CD4-positive, alpha-beta T cell (primary cell): ENCODE measurements at regions not wholly inside any gene's neighbourhood (a gene's known extent, or its start where the extent isn't known, plus 50 kb on each side); places are given as distances from the start of the nearest gene placed in this dataset.

Experiments
- ATAC-seq: fragments of 200-7000 bp; cut with Tn5 transposase; one replicate; pipeline ENCODE4 v1.10.0; 2022; ENCODE audit warnings: mild to moderate bottlenecking; ENCODE audit not compliant: poor library complexity
- CTCF ChIA-PET: fragments of 350-600 bp; sonication (Branson Sonifier 250); formaldehyde crosslinking; loops from one replicate; lab custom pipeline; 2021; ENCODE audit warnings: antibody characterized with exemption, inconsistent platforms; lab: Charles Lee
- POLR2A ChIA-PET: fragments of 350-600 bp; sonication (Branson Sonifier 250); formaldehyde crosslinking; loops from one replicate; lab custom pipeline; 2021; ENCODE audit warnings: antibody characterized with exemption, inconsistent platforms; lab: Charles Lee
- DNase-seq, 14 experiments: peaks; one replicate each; pipeline ENCODE4 v3.0.0-alpha.2; 2013 to 2020; ENCODE audit warnings: mixed read lengths in 2 of 14
- H3K27ac ChIP-seq, 2 donors: one replicate each; pipeline versions ENCODE4 v1.5.1 to v1.7.0; 2013; ENCODE audit warnings: low read length in 2 of 2, low read depth in 1 of 2, mild to moderate bottlenecking in 1 of 2
- H3K27me3 ChIP-seq, 2 experiments: 1 replicate in 1 of 2; 2 replicates in 1 of 2; pipeline versions ENCODE4 v1.6.1 to v1.7.0; 2013; ENCODE audit warnings: low read length in 2 of 2, control low read depth in 1 of 2, mild to moderate bottlenecking in 1 of 2, moderate library complexity in 1 of 2; ENCODE audit not compliant: insufficient read depth in 2 of 2, control insufficient read depth in 1 of 2
- H3K36me3 ChIP-seq: one replicate; pipeline ENCODE4 v1.6.1; 2013; ENCODE audit warnings: low read length, control low read depth; ENCODE audit not compliant: insufficient read depth
- H3K4me1 ChIP-seq: one replicate; pipeline ENCODE4 v1.6.1; 2013; ENCODE audit warnings: low read length, control low read depth; ENCODE audit not compliant: insufficient read depth
- H3K4me3 ChIP-seq: one replicate; pipeline ENCODE4 v1.5.1; 2013; ENCODE audit warnings: mild to moderate bottlenecking, low read length, moderate library complexity
- H3K9me3 ChIP-seq, 2 experiments: 1 replicate in 1 of 2; 2 replicates in 1 of 2; pipeline versions ENCODE4 v1.6.1 to v1.7.0; 2013; ENCODE audit warnings: low read length in 2 of 2, mild to moderate bottlenecking in 2 of 2, control low read depth in 1 of 2, moderate library complexity in 1 of 2; ENCODE audit not compliant: control insufficient read depth in 1 of 2, insufficient read depth in 1 of 2
- H3K27ac Mint-ChIP-seq: one replicate; pipeline ENCODE4 v1.8.0; 2020; ENCODE audit warnings: mixed read lengths
- H3K27me3 Mint-ChIP-seq: one replicate; pipeline ENCODE4 v1.8.0; 2021; ENCODE audit warnings: mixed read lengths
- H3K36me3 Mint-ChIP-seq: one replicate; pipeline ENCODE4 v1.8.0; 2021; ENCODE audit warnings: low read depth, mixed read lengths
- H3K4me1 Mint-ChIP-seq: one replicate; pipeline ENCODE4 v1.8.0; 2021; ENCODE audit warnings: low read depth, mixed read lengths
- H3K4me3 Mint-ChIP-seq: one replicate; pipeline ENCODE4 v1.8.0; 2020; ENCODE audit warnings: mild to moderate bottlenecking, mixed read lengths
- H3K9me3 Mint-ChIP-seq: one replicate; pipeline ENCODE4 v1.8.0; 2020; ENCODE audit warnings: mixed read lengths
- CTCF ChIP-seq: fragments of 200-600 bp; IDR thresholded peaks from one replicate; pipeline ENCODE4 v1.8.0; 2022; ENCODE audit warnings: antibody characterized with exemption, mild to moderate bottlenecking
- intact Hi-C, 2 experiments: fragments of 100-400 bp; cut with DNase I in 1 of 2; cut with micrococcal nuclease in 1 of 2; formaldehyde crosslinking; loops; one replicate each; pipeline versions ENCODE4 v1.15.1 to v1.9.0; 2023 to 2025; cut with DNase I, micrococcal nuclease

GRCh38 chr4:123954220-123954619 lies 557.6 kb downstream of the SPRY1 start:
- no peaks in the 10 kb centered on the region for H3K4me1 ChIP-seq
- intact Hi-C loops, result no loop called here
- no peaks in the 10 kb centered on the region for H3K36me3 ChIP-seq
- CTCF ChIA-PET, result no interaction called here
- DNase-seq, result no peak
- Mint-ChIP-seq H3K9me3 (no peaks in the 10 kb centered on the region), H3K4me3 (no peak overlapping the region), H3K4me1 (no peaks in the 10 kb centered on the region), H3K27me3 (no peaks in the 10 kb centered on the region), H3K36me3 (no peaks in the 10 kb centered on the region), H3K27ac (no peak overlapping the region)
- no peaks in the 10 kb centered on the region for H3K9me3 ChIP-seq
- TF ChIP-seq CTCF, result no peak
- no peak overlapping the region for H3K4me3 ChIP-seq
- POLR2A ChIA-PET, result no interaction called here
- no peaks in the 10 kb centered on the region for H3K27me3 ChIP-seq
- no peak overlapping the region for H3K27ac ChIP-seq
- no peak for ATAC-seq

- H3K36me3 ChIP-seq, result no peaks in the 10 kb centered on the region
- no peak overlapping the region for H3K27ac Mint-ChIP-seq
- H3K4me3 ChIP-seq, result no peak overlapping the region
- DNase-seq, result no peak
- H3K27me3 ChIP-seq, result no peaks in the 10 kb centered on the region
- no peaks in the 10 kb centered on the region for H3K9me3 Mint-ChIP-seq
- POLR2A ChIA-PET, result no interaction called here
- H3K27ac ChIP-seq, result no peak overlapping the region
- H3K4me1 Mint-ChIP-seq, result no peaks in the 10 kb centered on the region
- H3K4me1 ChIP-seq, result no peaks in the 10 kb centered on the region
- H3K36me3 Mint-ChIP-seq, result no peaks in the 10 kb centered on the region
- H3K4me3 Mint-ChIP-seq, result no peak overlapping the region
- no peaks in the 10 kb centered on the region for H3K27me3 Mint-ChIP-seq
- no peaks in the 10 kb centered on the region for H3K9me3 ChIP-seq
- CTCF ChIA-PET, result no interaction called here
- no peak for ATAC-seq
- no peak for TF ChIP-seq CTCF
- intact Hi-C loops, result no loop called here
Measured at GRCh38 chr4:123955167-123955800, 558.7 kb downstream of the SPRY1 start.

- ATAC-seq (no peak), DNase-seq (no peak)
- Histone ChIP-seq H3K4me3 (no peak overlapping the region), H3K4me1 (no peaks in the 10 kb centered on the region), H3K27ac (no peak overlapping the region), H3K9me3 (no peaks in the 10 kb centered on the region), H3K27me3 (no peaks in the 10 kb centered on the region), H3K36me3 (no peaks in the 10 kb centered on the region)
- Mint-ChIP-seq H3K27ac (no peak overlapping the region), H3K4me3 (no peak overlapping the region), H3K9me3 (no peaks in the 10 kb centered on the region), H3K4me1 (no peaks in the 10 kb centered on the region), H3K27me3 (no peaks in the 10 kb centered on the region), H3K36me3 (no peaks in the 10 kb centered on the region)
- no peak for TF ChIP-seq CTCF
- intact Hi-C loops, result no loop called here
- ChIA-PET CTCF (no interaction called here), POLR2A (no interaction called here)
Measured at GRCh38 chr4:123956204-123956603, 559.6 kb downstream of the SPRY1 start.
